ENCODE measurements at regions not wholly inside any gene's neighbourhood (a gene's known extent, or its start where the extent isn't known, plus 50 kb on each side); places are given as distances from the start of the nearest gene placed in this dataset.

DNA sequence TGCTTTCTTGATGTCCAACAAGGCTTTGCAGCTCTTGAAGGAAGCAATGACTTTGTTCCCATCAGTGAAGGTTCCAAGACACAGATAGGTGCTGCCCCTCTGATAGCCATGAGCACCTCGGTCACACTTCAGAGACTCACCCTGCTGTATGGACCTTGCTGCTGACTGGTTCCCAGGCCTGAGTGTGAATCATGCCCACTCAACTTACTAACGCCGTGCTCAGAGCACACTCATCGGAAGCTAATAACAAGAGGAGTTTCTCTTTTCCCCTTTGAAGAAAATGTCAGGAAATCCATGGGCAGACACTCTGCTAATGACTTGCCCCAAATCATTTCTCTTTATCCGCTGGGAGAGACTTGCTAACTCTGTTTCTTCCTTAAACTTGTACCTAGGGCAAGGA is 83.8 kb upstream of the ARL4C start:
- TF ChIP-seq EZH2 (IDR thresholded peaks at IDR 0.05; ENCODE audit: low read length, missing control alignments) (no peak), CTCF (conservative IDR thresholded peaks at IDR 0.05 in 1 of 2, IDR thresholded peaks at IDR 0.05 in 1 of 2; ENCODE audit: low read depth in 1 of 2, low read length in 2 of 2) (no peak)
